ENCODE measurements at regions not wholly inside any gene's neighbourhood (a gene's known extent, or its start where the extent isn't known, plus 50 kb on each side); places are given as distances from the start of the nearest gene placed in this dataset.
A peak's percentile ranks its signal among the peaks of the same experiment; 100 is the strongest.

GRCh38 chr3:77773084-77773483 lies 733.2 kb downstream of the ROBO2 start:
- H3K4me3 ChIP-seq = no peak overlapping the region
- peaks cover 0 to 29% (median 0%) of the 10 kb centered on the region in 11 donors for H3K9me3 ChIP-seq
- TF ChIP-seq CTCF (IDR thresholded peaks at IDR 0.05) = no peak
- intact Hi-C loops (cut with DNase I) = no loop called here
- H3K27ac ChIP-seq = no peak overlapping the region
- ATAC-seq (peak in 3 of 8 donors; percentile 55 to 64 (median 62)), DNase-seq (no peak)
- no peaks in the 10 kb centered on the region for H3K36me3 ChIP-seq
- no peaks in the 10 kb centered on the region for H3K4me1 ChIP-seq
- H3K27me3 ChIP-seq = no peaks in the 10 kb centered on the region
- WGBS, 2 donors = 72 to 83% methylated on average over 3 of the region's 3 CpGs

DNA sequence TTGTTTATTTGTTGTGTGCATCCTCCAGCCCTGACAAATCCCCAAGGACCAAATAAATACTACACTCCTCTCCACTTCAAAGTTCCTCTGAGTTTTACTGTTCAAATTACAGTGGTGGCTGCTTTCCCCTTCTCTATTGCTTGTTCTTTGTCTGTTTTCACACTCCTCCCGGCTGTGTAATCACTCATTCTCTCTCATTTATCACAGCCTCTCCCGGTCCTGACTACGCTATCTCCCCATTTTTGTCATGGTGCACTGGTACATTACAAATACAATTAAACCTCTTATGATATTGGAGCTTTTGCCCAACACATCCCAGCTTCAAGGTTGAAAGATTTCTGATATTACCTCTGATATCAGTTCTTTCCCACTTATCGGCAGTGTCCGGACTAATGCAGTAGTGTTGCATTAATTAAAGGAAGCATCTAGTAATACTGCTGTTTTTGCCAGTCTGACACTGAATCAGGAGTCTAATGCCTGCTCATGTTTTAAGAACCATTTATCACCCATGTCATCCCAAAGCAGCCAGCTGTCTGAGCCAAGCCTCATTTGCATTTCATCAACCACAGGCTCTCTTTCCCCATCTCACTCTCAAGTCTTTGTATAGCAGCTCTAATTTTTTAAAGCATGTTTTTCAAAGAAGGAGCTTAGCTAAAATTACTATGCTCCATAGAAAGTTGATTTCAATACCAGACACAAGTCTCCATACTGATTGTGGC lies 740.5 kb downstream of the ROBO2 start:
- Histone ChIP-seq H3K9me3 (no peaks in the 10 kb centered on the region), H3K4me3 (no peak overlapping the region), H3K36me3 (no peaks in the 10 kb centered on the region), H3K27ac (no peak overlapping the region), H3K27me3 (no peaks in the 10 kb centered on the region), H3K4me1 (no peaks in the 10 kb centered on the region)
- ATAC-seq (no peak), DNase-seq (no peak)
- 49 to 50% methylated on average over 5 of the region's 5 CpGs for WGBS, 2 donors
- intact Hi-C loops (cut with DNase I) = no loop called here
- no peak for TF ChIP-seq CTCF (IDR thresholded peaks at IDR 0.05)

DNA sequence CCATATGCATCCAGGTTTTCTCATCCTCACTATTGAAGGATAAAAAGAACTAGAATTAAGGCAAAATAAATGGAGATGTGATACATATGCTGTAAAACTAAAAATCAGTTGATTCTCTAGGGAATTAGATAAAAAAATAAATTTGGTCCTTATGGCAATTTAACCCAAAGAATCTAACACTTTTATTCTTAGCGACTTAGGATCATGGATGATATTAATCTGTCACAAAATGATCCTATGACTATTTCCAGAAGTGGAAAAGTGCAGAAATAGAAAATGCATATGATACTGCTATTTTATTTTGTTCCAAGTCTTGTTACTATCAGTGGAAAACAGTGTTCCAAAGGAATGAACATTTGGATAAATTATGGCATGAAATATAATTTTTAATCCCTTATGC lies 746.3 kb downstream of the ROBO2 start:
- H3K9me3 ChIP-seq = no peaks in the 10 kb centered on the region
- H3K36me3 ChIP-seq = no peaks in the 10 kb centered on the region
- no peak for ATAC-seq
- intact Hi-C loops (cut with DNase I) = no loop called here
- no peak overlapping the region for H3K4me3 ChIP-seq
- no peak for DNase-seq
- no peak overlapping the region for H3K27ac ChIP-seq
- no peak for TF ChIP-seq CTCF (IDR thresholded peaks at IDR 0.05)
- H3K27me3 ChIP-seq = no peaks in the 10 kb centered on the region
- WGBS, 2 donors = 60 to 65% methylated on average over 1 of the region's 1 CpG
- no peaks in the 10 kb centered on the region for H3K4me1 ChIP-seq

DNA sequence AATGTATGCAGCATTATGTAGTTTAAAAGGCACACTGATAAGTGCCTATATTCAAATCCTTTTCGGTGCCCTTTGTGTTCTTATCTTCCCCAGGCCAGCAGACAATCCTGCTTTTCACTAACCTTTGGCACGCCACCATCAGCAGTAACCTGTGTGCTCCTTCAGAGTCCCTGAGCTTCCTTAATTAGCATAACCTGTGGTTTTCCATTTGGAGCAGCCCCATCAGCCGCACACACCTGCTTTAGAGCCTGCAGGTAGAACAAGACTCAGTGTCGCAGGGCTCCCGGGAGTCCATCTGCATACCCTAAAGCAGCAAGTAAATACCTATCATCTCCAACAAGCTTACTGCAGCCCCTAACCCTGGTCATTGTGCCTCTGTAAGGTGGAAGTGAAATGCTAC lies 755.1 kb downstream of the ROBO2 start:
- Histone ChIP-seq H3K9me3 (no peaks in the 10 kb centered on the region), H3K27ac (no peak overlapping the region), H3K27me3 (no peaks in the 10 kb centered on the region), H3K4me3 (no peak overlapping the region), H3K36me3 (no peaks in the 10 kb centered on the region), H3K4me1 (no peaks in the 10 kb centered on the region)
- no peak for TF ChIP-seq CTCF (IDR thresholded peaks at IDR 0.05)
- DNase-seq (no peak), ATAC-seq (no peak)
- 65 to 67% methylated on average over 5 of the region's 5 CpGs for WGBS, 2 donors
- intact Hi-C loops (cut with DNase I) = no loop called here

All from heart right ventricle (tissue), 16 donors.